Hematopoietic multipotent progenitor cell treated with erythropoietin and hydrocortisone succinate and interleukin-3 and kit ligand, for 8 days (in vitro differentiated cells): ENCODE measurements at regions not wholly inside any gene's neighbourhood (a gene's known extent, or its start where the extent isn't known, plus 50 kb on each side); places are given as distances from the start of the nearest gene placed in this dataset.
A peak's percentile ranks its signal among the peaks of the same experiment; 100 is the strongest.

ENCODE experiments used
- DNase-seq: peaks from one replicate; pipeline ENCODE4 v3.0.0-alpha.2; 2015

- no peak for DNase-seq
These were observed 413.8 kb upstream of the MEX3C start for GRCh38 chr18:51611326-51611725.

- no peak for DNase-seq
These were observed 416.6 kb upstream of the MEX3C start for GRCh38 chr18:51614033-51614432.

- no peak for DNase-seq
These were observed 417.6 kb upstream of the MEX3C start for GRCh38 chr18:51614967-51615571.

- DNase-seq = no peak
These were observed 419.7 kb upstream of the MEX3C start for GRCh38 chr18:51617167-51617566.

- DNase-seq = no peak
These were observed 420.2 kb upstream of the MEX3C start for GRCh38 chr18:51617572-51618260.

GRCh38 chr18:51619283-51619682, 421.8 kb upstream of the MEX3C start:
- DNase-seq = no peak

GRCh38 chr18:51621113-51621863, 423.8 kb upstream of the MEX3C start:
- DNase-seq = peak; percentile 43

- no peak for DNase-seq
These were observed 424.3 kb upstream of the MEX3C start for GRCh38 chr18:51621864-51622160.

GRCh38 chr18:51622702-51623101, 425.2 kb upstream of the MEX3C start:
- DNase-seq = no peak

- DNase-seq = no peak
These were observed 426.2 kb upstream of the MEX3C start for GRCh38 chr18:51623653-51624052.

- no peak for DNase-seq
These were observed 433.2 kb upstream of the MEX3C start for GRCh38 chr18:51630706-51631105.

GRCh38 chr18:51637881-51638280, 440.4 kb upstream of the MEX3C start:
- no peak for DNase-seq

- no peak for DNase-seq
These were observed 442.1 kb upstream of the MEX3C start for GRCh38 chr18:51639541-51639940.

- DNase-seq = no peak
These were observed 446.0 kb upstream of the MEX3C start for GRCh38 chr18:51643483-51643882.

GRCh38 chr18:51645607-51646006, 448.1 kb upstream of the MEX3C start:
- no peak for DNase-seq

GRCh38 chr18:51647346-51647745, 449.9 kb upstream of the MEX3C start:
- DNase-seq = no peak

GRCh38 chr18:51647942-51648341, 450.5 kb upstream of the MEX3C start:
- DNase-seq = no peak

- DNase-seq = no peak
These were observed 452.3 kb upstream of the MEX3C start for GRCh38 chr18:51649796-51650195.

- DNase-seq = no peak
These were observed 454.3 kb upstream of the MEX3C start for GRCh38 chr18:51651761-51652160.

GRCh38 chr18:51653507-51654213, 456.2 kb upstream of the MEX3C start:
- DNase-seq = no peak

- DNase-seq = no peak
These were observed 457.2 kb upstream of the MEX3C start for GRCh38 chr18:51654488-51655326.

- no peak for DNase-seq
These were observed 457.8 kb upstream of the MEX3C start for GRCh38 chr18:51655327-51655698.

GRCh38 chr18:51656249-51656648, 458.8 kb upstream of the MEX3C start:
- no peak for DNase-seq
